ENCODE measurements at regions not wholly inside any gene's neighbourhood (a gene's known extent, or its start where the extent isn't known, plus 50 kb on each side); places are given as distances from the start of the nearest gene placed in this dataset.

DNA sequence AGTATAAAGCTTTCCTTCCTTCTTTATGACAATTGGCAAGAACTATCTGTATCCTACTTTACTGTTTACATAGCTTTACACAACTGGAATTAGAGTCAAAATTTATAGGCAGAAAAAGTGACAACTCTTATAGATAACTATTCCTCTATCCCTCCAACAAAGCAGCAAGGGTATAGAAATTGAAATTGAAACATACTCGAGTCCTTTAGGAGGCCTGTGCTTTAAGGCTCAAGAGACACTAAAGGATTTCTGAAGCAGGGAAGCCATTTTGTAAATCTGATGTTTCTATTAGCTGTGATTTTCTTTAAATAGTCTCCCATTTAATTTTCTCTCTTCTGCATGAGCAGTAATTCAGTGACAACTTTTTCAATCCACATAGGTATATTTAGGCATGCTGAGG lies 567.6 kb upstream of the MAN1A1 start:
- DNase-seq (ENCODE audit: low spot score) (no peak), ATAC-seq (ENCODE audit: low read depth) (no peak)
- Histone ChIP-seq H3K27me3 (ENCODE audit: insufficient read depth, poor library complexity, severe bottlenecking) (no peaks in the 10 kb centered on the region), H3K4me3 (ENCODE audit: severe bottlenecking) (no peak overlapping the region), H3K27ac (ENCODE audit: poor library complexity, severe bottlenecking) (no peak overlapping the region), H3K36me3 (ENCODE audit: low read depth) (no peaks in the 10 kb centered on the region), H3K9me3 (ENCODE audit: severe bottlenecking) (peaks cover 2% of the 10 kb centered on the region), H3K4me1 (ENCODE audit: insufficient read depth, poor library complexity, severe bottlenecking) (no peaks in the 10 kb centered on the region)
- TF ChIP-seq, protein P1, sequence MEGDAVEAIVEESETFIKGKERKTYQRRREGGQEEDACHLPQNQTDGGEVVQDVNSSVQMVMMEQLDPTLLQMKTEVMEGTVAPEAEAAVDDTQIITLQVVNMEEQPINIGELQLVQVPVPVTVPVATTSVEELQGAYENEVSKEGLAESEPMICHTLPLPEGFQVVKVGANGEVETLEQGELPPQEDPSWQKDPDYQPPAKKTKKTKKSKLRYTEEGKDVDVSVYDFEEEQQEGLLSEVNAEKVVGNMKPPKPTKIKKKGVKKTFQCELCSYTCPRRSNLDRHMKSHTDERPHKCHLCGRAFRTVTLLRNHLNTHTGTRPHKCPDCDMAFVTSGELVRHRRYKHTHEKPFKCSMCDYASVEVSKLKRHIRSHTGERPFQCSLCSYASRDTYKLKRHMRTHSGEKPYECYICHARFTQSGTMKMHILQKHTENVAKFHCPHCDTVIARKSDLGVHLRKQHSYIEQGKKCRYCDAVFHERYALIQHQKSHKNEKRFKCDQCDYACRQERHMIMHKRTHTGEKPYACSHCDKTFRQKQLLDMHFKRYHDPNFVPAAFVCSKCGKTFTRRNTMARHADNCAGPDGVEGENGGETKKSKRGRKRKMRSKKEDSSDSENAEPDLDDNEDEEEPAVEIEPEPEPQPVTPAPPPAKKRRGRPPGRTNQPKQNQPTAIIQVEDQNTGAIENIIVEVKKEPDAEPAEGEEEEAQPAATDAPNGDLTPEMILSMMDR (IDR thresholded peaks at IDR 0.05; ENCODE audit: poor library complexity, severe bottlenecking), result no peak

DNA sequence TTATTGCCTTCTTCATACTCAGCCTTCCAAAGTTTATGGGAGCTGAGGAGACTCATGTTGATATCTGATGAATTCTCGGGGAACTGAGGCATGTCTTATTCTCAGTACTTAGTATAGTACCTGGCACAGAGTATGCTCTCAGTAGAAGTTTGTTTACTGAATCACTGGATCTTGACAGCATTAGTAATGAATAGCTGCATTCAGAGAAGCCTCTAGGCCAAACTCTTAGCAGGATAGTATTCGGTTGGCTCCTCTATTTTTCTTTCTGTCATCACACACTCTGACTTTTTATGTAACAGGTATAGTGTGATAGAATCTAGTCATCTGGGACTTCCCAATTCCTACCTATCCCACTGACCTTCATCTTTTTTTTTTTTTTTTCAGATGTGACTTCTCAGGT lies 566.4 kb upstream of the MAN1A1 start:
- no peak; the same call in 2 of the 3 replicates for ATAC-seq (ENCODE audit: low read depth)
- no peaks in the 10 kb centered on the region for H3K36me3 ChIP-seq (ENCODE audit: low read depth)
- no peaks in the 10 kb centered on the region for H3K9me3 ChIP-seq (ENCODE audit: severe bottlenecking)
- H3K27me3 ChIP-seq (ENCODE audit: insufficient read depth, poor library complexity, severe bottlenecking), result no peaks in the 10 kb centered on the region
- TF ChIP-seq, protein P1 (IDR thresholded peaks at IDR 0.05; ENCODE audit: poor library complexity, severe bottlenecking), result no peak
- DNase-seq (ENCODE audit: low spot score), result no peak
- H3K4me3 ChIP-seq (ENCODE audit: severe bottlenecking), result no peak overlapping the region
- H3K4me1 ChIP-seq (ENCODE audit: insufficient read depth, poor library complexity, severe bottlenecking), result no peaks in the 10 kb centered on the region
- no peak overlapping the region for H3K27ac ChIP-seq (ENCODE audit: poor library complexity, severe bottlenecking)

DNA sequence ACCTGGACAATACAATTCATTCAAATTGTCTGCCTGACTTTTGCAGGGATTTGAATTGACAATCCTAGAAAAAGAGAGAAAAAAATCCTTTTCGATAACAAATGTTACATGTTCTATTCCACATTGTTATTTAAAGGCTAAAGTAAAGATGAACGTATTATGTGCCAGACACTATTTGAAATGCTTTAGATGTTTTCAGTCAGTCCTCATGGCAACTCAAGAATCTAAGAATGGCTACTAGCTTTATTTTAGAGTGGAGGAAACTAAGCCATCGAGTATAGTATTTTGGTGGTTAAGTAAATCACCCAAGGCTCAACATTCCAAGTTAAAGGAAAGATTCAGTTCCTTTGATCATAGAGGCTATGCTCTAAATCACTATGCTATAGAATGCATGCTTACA lies 558.6 kb upstream of the MAN1A1 start:
- no peak for DNase-seq (ENCODE audit: low spot score)
- H3K36me3 ChIP-seq (ENCODE audit: low read depth), result no peaks in the 10 kb centered on the region
- no peaks in the 10 kb centered on the region for H3K27me3 ChIP-seq (ENCODE audit: insufficient read depth, poor library complexity, severe bottlenecking)
- no peak overlapping the region for H3K4me3 ChIP-seq (ENCODE audit: severe bottlenecking)
- no peaks in the 10 kb centered on the region for H3K9me3 ChIP-seq (ENCODE audit: severe bottlenecking)
- no peak overlapping the region for H3K27ac ChIP-seq (ENCODE audit: poor library complexity, severe bottlenecking)
- TF ChIP-seq, protein P1 (IDR thresholded peaks at IDR 0.05; ENCODE audit: poor library complexity, severe bottlenecking), result no peak
- ATAC-seq (ENCODE audit: low read depth), result no peak
- no peaks in the 10 kb centered on the region for H3K4me1 ChIP-seq (ENCODE audit: insufficient read depth, poor library complexity, severe bottlenecking)

DNA sequence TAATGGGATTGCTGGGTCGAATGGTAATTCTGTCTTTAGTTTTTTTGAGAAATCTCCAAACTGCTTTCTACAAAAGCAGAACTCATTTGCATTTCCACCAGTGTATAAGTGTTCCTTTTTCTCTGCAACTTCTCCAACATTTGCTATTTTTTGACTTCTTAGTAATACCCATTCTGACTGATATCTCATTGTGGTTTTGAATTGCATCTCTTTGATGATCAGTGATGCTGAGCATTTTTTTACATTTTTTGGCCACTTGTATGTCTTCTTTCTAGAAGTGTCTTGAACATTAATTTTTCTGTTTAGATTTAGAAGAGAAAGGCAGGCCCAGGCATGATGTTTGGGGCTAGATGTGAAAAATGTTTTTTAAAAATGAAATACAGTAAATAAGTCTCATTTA lies 553.1 kb upstream of the MAN1A1 start:
- Histone ChIP-seq H3K27me3 (ENCODE audit: insufficient read depth, poor library complexity, severe bottlenecking) (no peaks in the 10 kb centered on the region), H3K4me1 (ENCODE audit: insufficient read depth, poor library complexity, severe bottlenecking) (no peaks in the 10 kb centered on the region), H3K36me3 (ENCODE audit: low read depth) (no peaks in the 10 kb centered on the region), H3K27ac (ENCODE audit: poor library complexity, severe bottlenecking) (no peak overlapping the region), H3K9me3 (ENCODE audit: severe bottlenecking) (no peaks in the 10 kb centered on the region), H3K4me3 (ENCODE audit: severe bottlenecking) (no peak overlapping the region)
- TF ChIP-seq, protein P1 (IDR thresholded peaks at IDR 0.05; ENCODE audit: poor library complexity, severe bottlenecking), result no peak
- DNase-seq (ENCODE audit: low spot score) (no peak), ATAC-seq (ENCODE audit: low read depth) (no peak)

DNA sequence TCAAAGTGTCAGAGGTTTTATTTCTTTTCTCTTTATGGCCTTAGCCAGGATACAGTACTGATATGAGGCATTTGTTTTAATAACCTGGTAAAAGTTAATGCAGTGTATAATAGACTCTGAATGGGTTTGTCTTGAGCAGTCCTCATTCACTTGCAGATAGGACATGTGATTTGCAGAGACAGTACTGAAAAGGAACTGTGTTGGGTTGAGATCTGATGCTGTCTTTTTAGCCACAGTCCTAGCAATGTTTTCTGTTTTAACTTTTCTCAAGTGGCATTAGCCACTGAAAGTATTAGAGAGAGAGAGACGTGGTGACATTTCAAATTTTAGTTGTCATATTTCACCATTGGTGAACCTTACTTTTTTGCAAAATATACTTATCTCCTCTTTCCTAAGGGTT lies 547.2 kb upstream of the MAN1A1 start:
- Histone ChIP-seq H3K4me3 (ENCODE audit: severe bottlenecking) (no peak overlapping the region), H3K4me1 (ENCODE audit: insufficient read depth, poor library complexity, severe bottlenecking) (no peaks in the 10 kb centered on the region), H3K27ac (ENCODE audit: poor library complexity, severe bottlenecking) (no peak overlapping the region), H3K36me3 (ENCODE audit: low read depth) (no peaks in the 10 kb centered on the region), H3K27me3 (ENCODE audit: insufficient read depth, poor library complexity, severe bottlenecking) (no peaks in the 10 kb centered on the region), H3K9me3 (ENCODE audit: severe bottlenecking) (no peaks in the 10 kb centered on the region)
- TF ChIP-seq, protein P1 (IDR thresholded peaks at IDR 0.05; ENCODE audit: poor library complexity, severe bottlenecking), result no peak
- DNase-seq (ENCODE audit: low spot score), result no peak
- ATAC-seq (ENCODE audit: low read depth), result no peak
